H1 (cell line): ENCODE measurements at regions not wholly inside any gene's neighbourhood (a gene's known extent, or its start where the extent isn't known, plus 50 kb on each side); places are given as distances from the start of the nearest gene placed in this dataset.

Experiments used
- CHD7 ChIP-seq: fragments of 300-600 bp; sonication (generic); IDR thresholded peaks from 2 replicates; pipeline ENCODE4 v1.7.1; 2012; ENCODE audit warnings: low read length, moderate library complexity, mild to moderate bottlenecking, inconsistent platforms; ENCODE audit not compliant: insufficient replicate concordance
- E2F6 ChIP-seq: IDR thresholded peaks from 2 replicates; pipeline ENCODE4 v1.6.1; 2012; ENCODE audit warnings: inconsistent platforms

- TF ChIP-seq CHD7 (no peak), E2F6 (no peak)
These were observed 381.9 kb downstream of the CDK5RAP2 start (continued) for GRCh38 chr9:120198027-120198426.
